Ecto neural progenitor cell (in vitro differentiated cells): ENCODE measurements at regions not wholly inside any gene's neighbourhood (a gene's known extent, or its start where the extent isn't known, plus 50 kb on each side); places are given as distances from the start of the nearest gene placed in this dataset.

ENCODE experiments used
- DNase-seq: peaks from one replicate; pipeline ENCODE4 v3.0.0-alpha.2; 2018; ENCODE audit warnings: low spot score

DNA sequence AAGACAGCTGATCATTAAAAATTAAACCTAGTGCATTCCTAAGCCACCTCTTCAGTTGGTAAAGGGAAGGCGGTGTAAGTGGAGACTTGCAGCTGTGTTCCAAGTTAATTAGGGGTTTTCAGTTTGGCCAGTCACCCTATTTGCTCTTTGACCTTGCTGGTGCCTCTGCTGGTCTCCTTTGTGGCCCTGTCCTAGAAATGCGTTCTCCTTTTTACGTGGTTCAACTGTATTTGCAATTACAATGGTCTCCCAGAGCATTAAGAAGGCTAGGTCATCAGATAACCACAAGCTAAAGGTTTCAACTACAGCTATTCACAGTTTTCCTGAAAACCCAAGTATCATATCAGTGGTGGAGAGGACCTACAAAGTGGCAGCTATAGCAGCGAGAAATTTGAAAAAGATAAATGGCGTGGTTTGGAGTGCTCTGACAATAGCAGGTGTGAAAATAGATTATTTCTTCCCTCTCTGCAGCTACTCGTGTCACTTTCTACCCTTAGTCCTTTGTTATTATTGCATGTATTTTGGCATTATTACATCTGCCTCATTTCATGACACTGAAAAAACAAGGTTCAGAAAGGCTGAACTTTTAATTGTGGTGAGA is 203.5 kb upstream of the TBC1D5 start:
- no peak for DNase-seq

- DNase-seq = no peak
Observed at GRCh38 chr3:17945018-17945798, 202.8 kb upstream of the TBC1D5 start.

DNA sequence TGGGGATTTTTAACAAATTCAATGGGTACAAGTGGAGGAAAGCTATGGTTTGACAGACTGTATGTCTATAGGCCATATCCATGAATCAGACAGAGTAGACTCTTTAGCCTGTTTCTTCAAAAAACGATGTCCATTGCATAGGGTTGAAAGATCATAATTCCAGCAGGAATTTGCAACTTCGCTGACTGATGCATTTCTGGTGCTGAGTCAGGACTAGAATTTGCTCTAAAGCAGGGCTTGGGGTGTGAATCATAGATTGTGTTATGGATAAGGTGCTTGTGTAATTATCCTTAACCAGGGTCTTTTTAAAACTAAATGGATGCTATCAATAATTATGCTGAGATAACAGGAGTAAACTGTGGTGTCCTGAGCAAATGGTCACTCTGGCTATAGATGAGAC is 200.4 kb upstream of the TBC1D5 start:
- no peak for DNase-seq

DNA sequence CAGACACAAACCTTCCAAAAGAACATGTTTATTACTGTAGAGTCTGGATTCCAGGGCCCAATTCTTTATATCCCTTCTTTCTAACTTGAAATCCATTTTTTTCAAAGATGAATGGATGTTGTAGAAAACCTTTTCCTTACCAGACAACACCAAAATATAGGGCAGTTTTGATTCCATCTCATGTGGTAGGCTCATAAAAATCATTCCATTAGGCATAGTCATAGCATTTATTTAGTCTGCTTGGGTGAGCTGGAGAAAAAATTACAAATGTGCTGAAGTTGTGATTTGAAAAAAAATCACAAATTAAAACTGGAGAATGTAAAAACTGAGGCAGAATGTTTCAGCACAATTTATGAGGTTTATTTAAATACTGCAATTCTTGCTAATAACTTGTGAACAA is 199.3 kb upstream of the TBC1D5 start:
- DNase-seq = no peak

DNA sequence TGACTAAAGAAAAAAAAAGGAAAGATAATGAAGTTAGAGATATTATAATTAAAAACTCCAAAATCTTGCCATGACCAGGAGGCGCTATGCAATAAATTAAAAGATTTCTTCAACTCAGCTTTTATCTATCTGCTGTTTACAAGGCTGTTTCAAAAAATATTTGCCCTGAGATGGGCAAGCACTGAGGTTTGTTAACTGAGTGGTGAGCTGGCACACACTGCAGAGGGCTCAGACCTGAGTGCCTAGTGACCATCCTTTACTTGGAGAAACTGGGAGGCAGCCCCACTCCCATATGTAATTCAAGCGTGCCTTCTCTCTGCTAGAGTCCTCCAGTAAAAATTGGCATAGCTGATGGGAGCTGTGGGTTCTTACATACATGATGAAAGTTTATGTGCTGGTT is 198.7 kb upstream of the TBC1D5 start:
- no peak for DNase-seq

DNA sequence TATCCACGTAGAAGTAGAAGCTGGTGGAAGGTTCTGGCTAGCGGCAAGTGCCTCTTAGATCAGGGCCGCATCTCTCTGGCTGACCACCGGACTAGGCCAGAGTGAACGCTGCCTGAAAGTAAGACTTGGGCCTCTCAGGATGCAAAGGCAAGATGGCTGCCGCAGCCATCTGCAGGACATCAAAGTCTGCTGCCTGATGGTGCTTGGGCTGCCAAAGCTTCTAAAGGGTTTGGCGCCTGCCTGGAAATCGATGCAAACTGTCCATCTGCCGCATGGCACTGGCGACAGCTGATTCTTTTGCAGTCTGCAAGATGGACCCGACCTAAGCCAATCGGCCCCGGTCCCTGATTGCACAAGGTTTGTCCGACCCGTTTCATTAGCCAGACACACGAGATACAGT is 196.7 kb upstream of the TBC1D5 start:
- DNase-seq = no peak

GRCh38 chr3:17938313-17938712 is 195.9 kb upstream of the TBC1D5 start:
- DNase-seq = no peak

DNA sequence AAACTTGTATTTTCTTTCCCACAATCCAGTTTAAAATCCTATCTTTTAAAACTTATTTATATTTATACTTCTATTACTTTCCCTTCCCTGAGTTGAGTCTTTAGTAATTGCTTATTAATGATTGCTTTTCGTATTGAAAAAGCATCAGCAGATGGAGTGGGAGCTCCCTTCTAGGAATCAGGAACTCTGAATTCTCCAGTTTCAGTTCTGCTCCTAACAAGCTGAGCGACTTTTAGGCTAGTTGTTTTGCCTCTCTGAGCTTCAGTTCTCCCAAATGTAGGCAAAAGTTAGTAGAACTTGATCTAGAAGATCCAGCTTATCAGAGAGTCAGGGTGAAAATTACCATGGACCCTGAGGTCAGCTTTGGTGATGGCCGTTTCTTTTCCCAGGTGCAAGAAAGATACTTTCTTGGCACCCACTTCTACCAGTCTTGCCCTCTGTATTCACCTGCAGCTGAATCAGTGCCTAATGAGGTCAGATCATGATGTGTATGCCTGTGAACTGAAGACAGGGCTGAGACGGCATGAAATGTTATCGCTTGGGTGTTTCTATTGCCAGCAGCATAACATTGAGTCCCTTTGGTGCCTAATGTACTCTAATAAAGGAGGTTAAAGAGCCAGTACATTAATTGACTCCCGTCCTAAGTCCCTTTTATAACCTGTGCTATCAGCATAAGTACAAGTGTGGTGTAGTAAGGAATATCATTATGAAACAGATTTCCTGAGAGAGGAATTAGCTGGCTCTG is 194.5 kb upstream of the TBC1D5 start:
- DNase-seq = no peak

GRCh38 chr3:17935222-17935621 is 192.8 kb upstream of the TBC1D5 start:
- DNase-seq = no peak

DNA sequence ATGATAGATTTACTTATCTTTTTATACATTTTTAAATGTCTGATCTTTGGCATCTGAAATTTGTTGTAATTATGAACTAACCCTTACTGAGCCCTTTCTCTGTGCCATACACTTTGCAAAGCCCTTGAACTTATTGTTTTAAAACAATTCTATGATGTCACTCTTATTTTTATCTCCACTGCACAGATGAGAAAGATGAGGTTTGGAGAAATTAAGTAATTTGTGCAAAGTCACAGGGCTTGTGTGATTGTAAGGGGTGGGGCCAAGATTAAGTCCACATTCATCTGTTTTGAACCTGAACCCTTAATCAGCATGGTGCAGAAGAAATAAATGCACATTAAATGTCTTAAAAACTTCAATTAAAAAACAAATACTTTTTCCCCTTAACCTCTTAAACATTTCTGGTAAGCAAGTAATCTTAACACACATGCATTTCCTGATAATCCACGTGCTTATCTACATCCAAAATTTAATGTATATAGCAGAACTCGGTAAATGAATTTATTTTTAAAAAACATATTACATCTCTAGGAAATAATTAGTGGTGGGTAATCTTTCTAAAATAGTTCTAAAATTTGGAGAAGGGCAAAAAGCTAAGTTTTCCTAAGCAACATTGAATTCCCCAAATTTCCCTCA is 189.8 kb upstream of the TBC1D5 start:
- DNase-seq = no peak

DNA sequence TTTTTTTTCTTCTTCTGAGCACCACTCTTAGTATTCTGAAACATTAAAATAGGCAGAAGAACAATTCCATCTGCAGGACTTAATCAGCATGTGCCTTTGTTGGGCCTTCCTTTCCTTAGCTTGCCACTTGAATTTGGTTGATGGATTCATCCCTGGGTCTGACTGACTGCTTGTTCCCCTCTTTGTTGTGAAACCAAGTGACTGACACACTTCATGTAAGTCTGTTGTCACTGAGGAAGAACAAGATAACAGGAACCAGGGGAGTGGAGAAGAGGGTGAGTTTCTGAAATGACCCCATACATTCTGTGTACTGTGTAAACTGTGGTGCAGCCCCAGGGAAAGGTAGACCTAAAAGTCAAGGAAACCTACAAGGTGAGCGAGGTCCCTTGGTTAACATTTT is 188.7 kb upstream of the TBC1D5 start:
- DNase-seq = no peak

DNA sequence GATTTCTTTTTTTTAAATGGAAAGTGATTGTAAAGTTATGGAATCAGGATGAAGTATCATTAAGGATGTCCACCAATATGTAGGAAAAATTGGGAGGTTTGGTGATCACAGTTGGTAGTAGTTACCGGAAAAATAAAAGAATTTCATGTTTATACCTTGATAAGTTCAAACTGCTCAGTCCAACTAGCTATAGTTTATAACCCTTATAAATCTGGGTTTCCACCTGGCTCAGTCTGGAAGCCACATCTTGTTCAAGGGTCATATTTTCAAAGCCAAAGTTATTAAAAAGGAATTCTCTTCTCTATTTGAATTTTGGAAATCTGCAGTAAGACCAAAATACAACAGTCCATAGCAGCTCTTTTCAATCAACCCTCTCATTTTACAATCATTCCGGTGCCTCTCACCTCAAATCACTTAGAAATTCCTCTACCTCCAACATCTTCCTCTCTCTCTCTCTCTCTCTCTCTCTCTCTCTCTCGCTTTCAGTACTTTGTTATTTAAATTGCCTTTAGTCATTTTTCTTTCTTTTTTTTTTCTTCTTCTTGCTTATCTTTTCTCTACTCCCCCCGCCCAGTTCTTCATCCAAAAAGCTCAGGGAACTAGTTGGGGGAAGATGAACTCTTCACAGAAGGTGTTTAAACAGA is 186.2 kb upstream of the TBC1D5 start:
- DNase-seq = no peak

DNA sequence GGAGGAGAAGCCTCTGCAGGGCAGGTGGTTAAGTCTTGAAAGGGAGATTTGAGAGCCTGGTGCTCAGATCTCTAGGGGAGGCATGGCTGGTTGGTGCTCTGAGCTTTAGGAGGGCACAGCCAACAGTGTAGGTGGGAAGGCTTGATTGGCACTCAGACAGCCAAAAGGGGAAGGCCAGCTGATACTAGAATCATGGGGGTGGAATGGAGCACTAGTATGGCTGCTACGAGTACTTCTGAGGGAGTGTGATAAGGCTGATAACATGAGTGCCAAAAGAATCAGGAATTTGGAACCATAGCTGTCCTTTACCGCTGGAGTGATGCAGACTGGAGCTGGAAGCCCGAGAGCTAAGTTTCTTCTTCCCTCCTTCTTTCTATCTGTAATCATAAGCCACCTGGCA is 184.6 kb upstream of the TBC1D5 start:
- no peak for DNase-seq

GRCh38 chr3:17915341-17915740 is 172.9 kb upstream of the TBC1D5 start:
- DNase-seq = no peak

DNA sequence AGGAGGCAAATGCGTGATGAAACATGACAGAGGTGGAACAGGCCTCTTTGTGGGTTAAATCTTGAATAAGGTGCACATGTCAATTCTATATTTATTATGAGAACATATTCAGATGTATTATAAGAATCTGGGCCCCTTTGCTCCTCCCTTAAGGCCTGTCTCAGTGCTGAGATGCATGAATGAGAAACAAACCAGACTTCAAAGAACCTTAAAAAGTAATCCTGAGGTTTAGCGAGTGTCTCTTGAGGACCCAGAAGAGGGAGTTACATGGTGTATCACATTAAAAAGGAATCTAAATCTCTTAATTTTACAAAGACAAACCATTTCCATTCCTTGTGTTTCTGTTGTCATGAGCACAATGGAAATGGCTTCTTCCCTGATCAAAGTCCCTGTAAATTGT is 170.9 kb upstream of the TBC1D5 start:
- DNase-seq = no peak

DNA sequence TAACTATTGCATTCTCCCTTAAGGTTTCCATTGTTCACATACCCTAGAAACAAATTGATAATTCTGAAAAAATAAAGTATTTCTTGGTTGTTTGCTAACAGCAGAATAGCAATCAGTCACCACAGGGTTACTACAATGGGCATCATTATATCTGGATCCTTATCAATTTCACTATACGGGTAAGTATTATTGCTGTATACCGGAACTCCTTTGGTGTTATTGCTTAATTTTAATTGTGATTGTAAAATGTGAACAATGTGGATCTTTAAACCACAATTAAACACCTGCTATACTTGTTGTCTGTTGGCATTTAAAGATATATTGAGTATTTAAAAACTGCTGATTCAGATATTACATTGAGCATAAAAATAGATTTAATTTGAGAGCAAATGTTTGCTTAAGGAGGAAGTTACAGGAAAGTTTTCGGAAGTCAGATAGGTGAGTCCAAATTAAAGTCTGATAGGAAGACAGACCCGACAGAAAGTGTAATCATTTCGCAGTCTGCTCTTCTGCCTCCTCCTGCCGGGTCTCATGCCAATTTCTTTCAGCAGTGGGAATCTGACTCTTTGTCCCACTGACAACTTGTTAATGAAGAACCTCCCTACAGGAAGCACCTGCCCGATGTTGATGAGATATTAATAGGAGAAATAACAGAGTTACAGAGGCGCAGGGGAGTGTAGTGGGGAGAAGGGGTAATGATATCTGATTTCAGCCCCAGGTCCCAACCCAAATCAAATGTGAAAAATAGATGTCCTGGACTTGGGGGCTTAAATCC is 169.7 kb upstream of the TBC1D5 start:
- DNase-seq = no peak

DNA sequence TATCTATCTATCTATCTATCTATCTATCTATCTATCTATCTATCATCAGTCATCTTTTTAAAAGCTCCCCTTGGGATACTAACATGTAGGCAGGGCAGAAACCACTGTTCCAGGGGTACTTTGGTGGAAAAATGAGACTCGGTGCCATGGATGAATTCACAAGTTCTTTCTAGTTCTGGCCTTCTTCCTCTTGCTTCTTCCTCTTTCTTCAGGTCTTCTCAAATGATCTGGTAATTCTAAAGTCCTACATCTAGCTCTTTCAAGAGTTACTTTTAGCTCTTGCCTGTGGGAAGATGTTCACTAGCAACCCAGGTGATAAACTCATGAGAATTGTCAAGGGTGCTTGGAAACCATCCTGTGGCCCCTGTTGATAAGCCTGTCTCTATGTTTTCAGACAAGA is 168.5 kb upstream of the TBC1D5 start:
- DNase-seq = no peak

GRCh38 chr3:17909714-17910113 is 167.3 kb upstream of the TBC1D5 start:
- DNase-seq = no peak

DNA sequence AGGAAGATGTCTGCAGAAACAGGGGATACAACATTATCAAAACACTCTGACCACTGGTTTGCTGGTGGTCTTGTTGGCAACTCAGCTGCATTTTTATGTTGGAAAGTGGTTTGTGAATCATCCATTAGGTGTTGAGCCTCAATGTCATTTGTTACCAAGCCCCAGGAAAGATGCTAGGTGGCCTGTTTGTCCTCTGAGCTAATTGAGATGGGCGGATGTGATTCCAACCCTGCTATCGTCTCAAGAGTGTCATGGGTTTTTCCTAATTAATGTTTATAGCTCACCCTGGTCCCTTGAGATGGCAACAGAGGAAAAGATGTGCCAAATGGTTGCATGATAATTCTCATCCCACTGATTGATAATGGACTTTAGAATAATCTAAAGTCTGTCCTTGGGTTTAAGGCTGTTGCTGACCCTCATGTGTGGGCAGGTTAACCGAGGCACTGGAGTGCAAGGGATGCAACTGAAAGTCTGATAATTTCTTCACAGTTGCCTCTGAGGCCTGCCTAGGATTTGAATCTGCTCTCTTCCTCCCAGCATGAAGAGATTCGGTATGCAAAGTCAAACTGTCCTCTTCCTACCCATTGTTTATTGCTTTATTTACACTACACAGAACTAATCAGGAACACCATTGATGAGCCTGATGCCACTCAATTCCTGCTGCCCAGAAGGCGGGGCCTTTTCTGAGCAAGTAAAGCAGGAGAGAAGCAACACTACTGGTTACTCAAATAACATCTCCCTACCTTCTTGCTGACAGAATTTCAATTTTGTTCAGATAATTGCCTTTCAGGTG is 166.2 kb upstream of the TBC1D5 start:
- no peak for DNase-seq

GRCh38 chr3:17905996-17906395 is 163.6 kb upstream of the TBC1D5 start:
- DNase-seq = no peak

DNA sequence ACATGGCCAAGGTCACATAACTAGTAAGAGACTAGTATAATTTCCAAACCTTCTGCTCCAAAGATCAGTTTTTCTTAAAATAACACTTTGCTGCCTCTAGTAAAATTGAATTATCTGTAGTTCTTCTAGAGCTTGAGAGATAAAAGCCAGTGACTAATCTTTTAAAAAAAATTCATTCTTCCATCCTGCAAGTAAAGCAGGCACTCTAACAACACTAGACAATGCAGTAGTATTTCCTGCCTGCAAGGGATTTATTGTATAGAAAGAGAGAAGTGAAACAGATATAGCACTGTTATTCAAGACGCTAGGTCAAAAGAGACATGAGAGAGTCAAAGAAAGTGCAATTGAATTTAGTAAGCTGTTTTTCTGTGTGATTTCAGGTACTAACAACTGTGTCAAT is 159.5 kb upstream of the TBC1D5 start:
- DNase-seq = no peak
